ENCODE measurements at regions not wholly inside any gene's neighbourhood (a gene's known extent, or its start where the extent isn't known, plus 50 kb on each side); places are given as distances from the start of the nearest gene placed in this dataset.

DNA sequence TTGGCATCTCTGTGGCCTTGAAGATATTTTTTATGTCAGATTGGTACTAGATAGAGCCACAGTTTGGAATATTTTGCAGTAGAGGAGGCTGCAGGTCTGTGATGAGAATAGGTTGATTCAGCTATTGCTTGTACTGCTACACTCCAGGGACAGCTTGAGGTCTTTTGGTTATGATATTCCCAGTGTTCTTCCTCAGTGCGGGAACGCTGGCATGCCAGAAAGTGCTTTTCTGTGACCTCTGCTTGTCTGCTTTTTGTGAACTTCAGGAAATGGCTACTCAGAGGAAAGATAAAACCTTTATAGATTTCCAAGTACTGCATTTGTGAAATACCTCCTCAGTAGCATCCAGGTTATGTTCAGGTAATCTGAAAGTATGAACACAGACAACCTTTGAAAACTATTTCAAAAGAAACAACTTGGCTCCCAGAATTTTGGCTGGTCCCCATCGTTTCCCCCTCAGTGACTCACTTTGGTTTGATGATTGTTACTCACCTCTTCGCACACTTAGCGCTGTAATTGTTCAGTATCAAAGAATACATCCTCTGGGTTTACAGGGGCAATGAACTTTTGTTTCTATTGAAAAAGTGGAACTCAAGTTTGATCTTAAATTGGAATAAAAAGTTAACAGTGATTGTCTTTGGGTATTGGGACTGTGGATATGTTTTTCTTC, 191.4 kb downstream of the HIPK3 start:
- H3K27me3 ChIP-seq = no peaks in the 10 kb centered on the region
- WGBS, 2 donors = 76 to 78% methylated on average over 5 of the region's 5 CpGs
- intact Hi-C loops (cut with DNase I) = no loop called here
- no peak for DNase-seq
- ATAC-seq = no peak
- TF ChIP-seq, protein P1, sequence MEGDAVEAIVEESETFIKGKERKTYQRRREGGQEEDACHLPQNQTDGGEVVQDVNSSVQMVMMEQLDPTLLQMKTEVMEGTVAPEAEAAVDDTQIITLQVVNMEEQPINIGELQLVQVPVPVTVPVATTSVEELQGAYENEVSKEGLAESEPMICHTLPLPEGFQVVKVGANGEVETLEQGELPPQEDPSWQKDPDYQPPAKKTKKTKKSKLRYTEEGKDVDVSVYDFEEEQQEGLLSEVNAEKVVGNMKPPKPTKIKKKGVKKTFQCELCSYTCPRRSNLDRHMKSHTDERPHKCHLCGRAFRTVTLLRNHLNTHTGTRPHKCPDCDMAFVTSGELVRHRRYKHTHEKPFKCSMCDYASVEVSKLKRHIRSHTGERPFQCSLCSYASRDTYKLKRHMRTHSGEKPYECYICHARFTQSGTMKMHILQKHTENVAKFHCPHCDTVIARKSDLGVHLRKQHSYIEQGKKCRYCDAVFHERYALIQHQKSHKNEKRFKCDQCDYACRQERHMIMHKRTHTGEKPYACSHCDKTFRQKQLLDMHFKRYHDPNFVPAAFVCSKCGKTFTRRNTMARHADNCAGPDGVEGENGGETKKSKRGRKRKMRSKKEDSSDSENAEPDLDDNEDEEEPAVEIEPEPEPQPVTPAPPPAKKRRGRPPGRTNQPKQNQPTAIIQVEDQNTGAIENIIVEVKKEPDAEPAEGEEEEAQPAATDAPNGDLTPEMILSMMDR (IDR thresholded peaks at IDR 0.05) = no peak
- no peak for TF ChIP-seq POLR2A (IDR thresholded peaks at IDR 0.05)
- H3K4me1 ChIP-seq = no peaks in the 10 kb centered on the region
- H3K36me3 ChIP-seq (replicated peaks in 1 of 2; ENCODE audit: insufficient read depth in 1 of 2, low read depth in 2 of 2) = no peaks in the 10 kb centered on the region
- H3K4me3 ChIP-seq = no peak overlapping the region
- H3K27ac ChIP-seq = no peak overlapping the region
- H3K9me3 ChIP-seq = no peaks in the 10 kb centered on the region

DNA sequence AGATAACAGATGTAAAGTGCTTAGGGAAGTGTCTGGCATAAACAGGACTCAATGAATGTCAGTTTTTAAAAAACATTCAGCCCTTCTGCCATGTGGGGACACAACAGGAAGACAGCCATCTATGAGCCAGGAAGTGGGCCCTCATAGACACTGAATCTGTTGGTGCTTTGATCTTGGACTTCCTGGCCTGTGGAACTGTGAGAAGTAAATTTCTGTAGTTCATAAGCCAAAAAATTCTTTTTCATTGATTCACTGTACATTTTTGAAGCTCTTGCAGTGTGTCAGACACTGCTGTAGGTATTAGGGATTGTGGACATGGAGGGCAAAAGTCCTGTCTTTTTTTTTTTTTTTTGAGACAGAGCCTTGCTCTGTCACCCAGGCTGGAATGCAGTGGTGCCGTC, 188.6 kb downstream of the HIPK3 start:
- TF ChIP-seq POLR2A (IDR thresholded peaks at IDR 0.05) = no peak
- TF ChIP-seq, protein P1 (IDR thresholded peaks at IDR 0.05) = no peak
- H3K4me1 ChIP-seq = no peaks in the 10 kb centered on the region
- H3K27me3 ChIP-seq = no peaks in the 10 kb centered on the region
- intact Hi-C loops (cut with DNase I) = no loop called here
- H3K9me3 ChIP-seq = no peaks in the 10 kb centered on the region
- ATAC-seq (no peak), DNase-seq (no peak)
- H3K27ac ChIP-seq = no peak overlapping the region
- WGBS, 2 donors = 82 to 89% methylated on average over 1 of the region's 1 CpG
- no peaks in the 10 kb centered on the region for H3K36me3 ChIP-seq (replicated peaks in 1 of 2; ENCODE audit: insufficient read depth in 1 of 2, low read depth in 2 of 2)
- H3K4me3 ChIP-seq = no peak overlapping the region

DNA sequence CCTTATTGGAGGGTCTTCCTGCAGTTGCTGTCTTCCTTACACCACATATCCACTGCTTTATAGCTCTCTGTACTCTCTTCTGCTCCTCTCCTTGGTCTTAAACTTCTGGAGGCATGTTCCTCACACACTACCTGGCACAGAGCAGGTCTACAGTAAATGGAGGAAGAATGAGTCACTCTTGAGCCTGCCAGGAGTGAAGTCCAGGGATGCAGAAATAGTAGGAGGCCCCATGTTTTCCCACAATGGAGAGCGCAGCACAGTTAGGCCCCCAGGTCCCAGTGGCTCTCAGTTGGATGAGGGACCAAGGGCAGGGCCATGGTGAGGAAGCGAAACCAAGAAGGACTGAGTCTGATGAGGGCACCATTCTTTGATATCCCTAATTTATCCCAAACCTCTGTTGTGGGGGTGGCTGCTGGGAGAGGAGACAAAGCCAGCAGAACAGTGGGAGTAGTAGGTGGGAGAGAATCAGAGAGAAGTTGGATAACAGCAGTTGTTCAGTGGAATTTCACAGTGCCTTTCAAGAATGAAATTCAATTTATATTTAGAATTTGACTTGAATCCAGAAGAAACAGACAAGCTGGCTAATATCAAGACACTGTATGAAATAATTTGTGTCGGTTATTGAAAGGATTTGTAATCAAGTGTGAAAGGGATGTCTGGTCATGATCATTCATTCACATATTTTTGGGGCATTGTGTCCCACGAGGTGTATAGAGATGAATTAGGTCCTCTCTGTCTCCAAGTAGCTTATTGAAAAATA, 187.8 kb downstream of the HIPK3 start:
- no peak overlapping the region for H3K4me3 ChIP-seq
- no peak overlapping the region for H3K27ac ChIP-seq
- ATAC-seq (no peak), DNase-seq (no peak)
- intact Hi-C loops (cut with DNase I) = no loop called here
- TF ChIP-seq, protein P1 (IDR thresholded peaks at IDR 0.05) = no peak
- TF ChIP-seq POLR2A (IDR thresholded peaks at IDR 0.05) = no peak
- H3K4me1 ChIP-seq = no peaks in the 10 kb centered on the region
- no peaks in the 10 kb centered on the region for H3K36me3 ChIP-seq (replicated peaks in 1 of 2; ENCODE audit: insufficient read depth in 1 of 2, low read depth in 2 of 2)
- H3K27me3 ChIP-seq = no peaks in the 10 kb centered on the region
- no peaks in the 10 kb centered on the region for H3K9me3 ChIP-seq
- 78 to 83% methylated on average over 4 of the region's 4 CpGs for WGBS, 2 donors

DNA sequence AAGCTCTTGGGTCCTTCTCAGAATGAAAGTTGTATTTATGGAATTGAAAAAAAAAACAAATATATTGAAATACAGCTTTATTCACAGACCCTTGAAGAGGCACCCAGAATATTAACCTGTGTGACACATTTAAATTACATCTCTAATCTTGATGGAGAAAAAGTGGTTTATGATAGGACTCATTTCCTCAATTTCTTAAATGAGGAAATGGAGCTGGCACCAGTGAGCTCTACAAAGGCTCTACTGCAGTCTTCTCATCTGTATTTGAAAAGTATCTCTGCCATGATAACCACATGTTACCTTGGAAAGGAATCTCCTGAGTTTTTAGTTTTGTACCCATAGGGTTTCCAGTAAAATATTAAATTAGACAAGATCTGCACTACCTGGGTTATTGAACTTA, 186.5 kb downstream of the HIPK3 start:
- H3K4me3 ChIP-seq = no peak overlapping the region
- no peaks in the 10 kb centered on the region for H3K36me3 ChIP-seq (replicated peaks in 1 of 2; ENCODE audit: insufficient read depth in 1 of 2, low read depth in 2 of 2)
- no peak for ATAC-seq
- H3K27ac ChIP-seq = no peak overlapping the region
- DNase-seq = no peak
- H3K9me3 ChIP-seq = no peaks in the 10 kb centered on the region
- H3K27me3 ChIP-seq = no peaks in the 10 kb centered on the region
- intact Hi-C loops (cut with DNase I) = no loop called here
- H3K4me1 ChIP-seq = no peaks in the 10 kb centered on the region
- TF ChIP-seq POLR2A (IDR thresholded peaks at IDR 0.05) = no peak
- TF ChIP-seq, protein P1 (IDR thresholded peaks at IDR 0.05) = no peak

GRCh38 chr11:33438301-33438700, 181.1 kb downstream of the HIPK3 start:
- intact Hi-C loops (cut with DNase I) = no loop called here
- Histone ChIP-seq H3K27me3 (no peaks in the 10 kb centered on the region), H3K4me3 (no peak overlapping the region), H3K27ac (no peak overlapping the region), H3K4me1 (no peaks in the 10 kb centered on the region), H3K36me3 (replicated peaks in 1 of 2; ENCODE audit: insufficient read depth in 1 of 2, low read depth in 2 of 2) (no peaks in the 10 kb centered on the region), H3K9me3 (peaks cover 0 to 6% (median 0%) of the 10 kb centered on the region in 3 donors)
- DNase-seq (no peak), ATAC-seq (no peak)
- TF ChIP-seq, protein P1 (IDR thresholded peaks at IDR 0.05) = no peak
- TF ChIP-seq POLR2A (IDR thresholded peaks at IDR 0.05) = no peak
- WGBS, 2 donors = 65 to 72% methylated on average over 7 of the region's 7 CpGs

Measured in body of pancreas (tissue), 4 donors.